NCI-H69 (cell line): ENCODE measurements at regions not wholly inside any gene's neighbourhood (a gene's known extent, or its start where the extent isn't known, plus 50 kb on each side); places are given as distances from the start of the nearest gene placed in this dataset.

Source experiments
- DNase-seq: peaks from one replicate; lab custom pipeline; 2025; lab: John Stamatoyannopoulos, UW

GRCh38 chr12:24143928-24144327, 194.5 kb upstream of the SOX5 start:
- no peak for DNase-seq

DNA sequence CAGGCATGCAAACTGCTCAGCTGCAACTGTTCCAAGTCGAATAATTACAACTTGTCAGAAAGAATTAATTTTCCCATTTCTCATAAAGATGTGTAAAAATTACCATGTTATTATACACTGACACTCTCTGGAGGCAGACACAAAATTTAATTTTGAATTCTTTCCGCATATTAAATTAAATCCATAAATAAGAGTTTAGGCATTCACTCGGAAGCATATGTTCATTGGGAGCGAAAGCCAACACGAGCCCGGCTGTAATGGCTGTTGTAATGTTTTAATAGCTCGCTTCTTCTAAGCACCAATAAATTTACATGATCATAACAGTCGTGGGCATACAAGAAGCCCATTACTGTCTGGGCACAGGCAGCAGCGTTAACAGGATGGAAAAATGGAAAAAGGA, 189.6 kb upstream of the SOX5 start:
- no peak for DNase-seq

GRCh38 chr12:24138041-24138440, 188.6 kb upstream of the SOX5 start:
- DNase-seq = no peak

DNA sequence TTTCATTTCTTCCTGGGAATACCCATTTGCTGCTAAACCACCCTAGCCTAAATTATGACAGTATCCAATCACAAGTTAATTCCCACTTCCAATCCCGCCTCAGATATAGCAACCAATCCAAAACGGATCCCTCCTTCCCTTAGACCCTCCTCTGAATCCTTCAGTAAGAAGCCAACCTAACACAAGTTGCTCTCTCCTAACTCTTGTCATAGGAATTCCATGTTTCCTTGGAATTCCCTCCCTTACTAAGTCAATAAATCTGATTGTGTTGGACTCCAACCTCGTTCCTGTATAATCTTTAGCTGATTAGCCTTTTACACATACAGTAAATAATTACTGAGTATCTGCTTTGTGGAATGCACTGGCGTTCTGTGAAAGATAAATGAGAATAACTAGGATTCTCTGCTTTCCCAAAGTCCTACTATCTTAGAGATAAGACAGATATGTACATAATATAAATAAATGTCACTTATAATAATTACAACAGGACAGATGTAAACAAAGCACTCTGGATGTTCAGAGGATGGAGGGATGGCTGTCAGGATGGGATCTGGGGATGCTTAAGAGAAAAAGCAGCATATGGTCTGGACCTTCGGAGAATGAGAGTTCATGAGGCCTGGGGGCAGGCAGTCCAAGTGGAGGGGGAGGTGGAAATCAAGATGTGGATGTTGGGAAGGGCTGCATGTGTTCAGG, 185.8 kb upstream of the SOX5 start:
- DNase-seq = peak; percentile 13

GRCh38 chr12:24134092-24134491, 184.6 kb upstream of the SOX5 start:
- no peak for DNase-seq

DNA sequence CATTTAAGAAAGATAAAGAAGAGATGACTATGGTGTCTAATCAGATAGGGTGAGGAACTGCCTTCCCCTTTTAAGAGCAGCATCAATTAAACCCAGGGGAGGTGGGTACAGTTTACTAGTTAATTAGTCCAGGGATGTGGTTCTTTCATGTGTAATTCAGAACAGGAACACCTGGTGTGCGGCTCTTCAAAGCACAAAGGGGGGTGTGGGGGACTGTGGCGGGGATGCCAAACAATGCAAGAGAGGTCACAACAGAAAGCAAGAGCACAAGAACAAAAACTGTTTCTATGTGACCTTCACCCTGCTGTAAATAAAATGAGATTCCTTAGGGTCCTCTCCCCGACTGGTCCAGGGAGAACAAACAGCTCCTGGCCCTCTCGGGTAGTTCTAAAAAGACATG, 183.9 kb upstream of the SOX5 start:
- DNase-seq = peak; percentile 92

DNA sequence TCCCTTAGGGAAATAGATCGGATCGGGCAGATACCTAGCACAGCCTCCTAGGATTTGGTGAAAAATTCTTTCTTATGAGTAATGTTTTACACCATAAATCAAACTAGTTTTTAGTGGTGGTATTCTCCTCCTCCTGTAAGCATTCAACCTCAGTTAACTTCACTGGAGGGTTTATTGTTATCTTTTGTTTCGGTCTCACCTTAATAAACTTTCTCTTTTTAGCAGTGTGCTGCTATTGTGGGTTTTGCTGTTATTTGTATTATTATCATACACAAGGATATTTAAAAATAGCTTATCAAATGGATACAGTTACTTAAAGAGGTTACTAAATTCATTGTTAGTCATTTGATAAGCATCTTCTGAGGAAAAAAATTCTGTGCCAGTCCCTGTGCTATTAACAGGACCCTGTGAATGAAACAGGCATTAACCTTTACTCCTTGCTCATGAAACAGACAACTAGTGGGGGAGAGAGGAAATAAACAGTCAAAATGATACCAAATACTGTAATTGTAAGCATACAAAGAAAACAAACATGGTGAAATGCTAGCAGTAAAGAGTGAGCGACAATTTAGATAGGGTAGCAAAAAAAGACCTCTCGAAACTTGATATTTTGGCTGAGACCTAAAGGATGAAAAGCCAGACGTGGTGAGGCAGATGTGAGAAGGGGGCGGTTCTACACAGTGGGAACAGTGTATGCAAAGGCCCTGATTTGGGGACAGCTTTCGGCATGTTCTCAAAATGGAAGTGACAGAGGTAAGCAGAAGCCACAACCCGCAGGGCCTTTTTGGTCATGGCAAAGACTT, 178.7 kb upstream of the SOX5 start:
- peak; percentile 40 for DNase-seq

DNA sequence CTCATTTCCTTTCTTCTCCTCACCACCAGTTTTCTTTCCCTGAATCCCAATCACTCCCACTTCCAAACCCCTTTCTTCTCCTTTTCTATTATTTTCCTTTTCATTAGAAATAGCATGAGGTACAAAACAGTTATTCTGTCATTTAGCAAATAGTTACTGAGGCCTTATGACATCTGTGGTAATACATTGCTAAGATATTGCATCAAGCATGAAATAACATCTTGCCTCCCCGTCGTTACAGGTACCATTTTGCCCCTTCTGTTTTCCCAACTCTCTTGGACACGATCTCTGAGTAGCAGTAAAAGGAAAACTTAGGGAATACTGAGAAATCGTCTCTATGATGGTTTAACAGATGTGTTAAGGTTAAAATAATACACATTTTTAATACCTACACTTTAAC, 175.8 kb upstream of the SOX5 start:
- no peak for DNase-seq

GRCh38 chr12:24121911-24122310, 172.4 kb upstream of the SOX5 start:
- no peak for DNase-seq

- no peak for DNase-seq
Observed at GRCh38 chr12:24118668-24119067, 169.2 kb upstream of the SOX5 start.

DNA sequence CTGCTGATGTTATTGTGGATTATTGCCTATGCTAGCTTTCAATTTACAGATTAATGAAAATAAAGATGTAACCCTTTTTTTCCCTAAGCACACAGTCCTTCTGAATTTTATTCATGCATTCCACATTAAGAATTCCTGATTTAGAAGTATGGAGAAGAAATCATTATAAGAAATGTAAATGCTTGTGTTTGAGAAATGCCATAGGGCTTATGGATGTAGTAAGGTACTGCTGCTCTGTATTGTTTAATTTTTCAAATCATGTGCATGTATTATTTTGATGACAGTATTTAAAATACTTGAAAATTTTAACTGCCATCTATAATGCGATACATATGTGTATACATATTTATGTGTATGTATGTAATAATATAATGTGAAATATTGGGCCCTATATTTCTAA, 167.1 kb upstream of the SOX5 start:
- DNase-seq = no peak

- DNase-seq = peak; percentile 10
Observed at GRCh38 chr12:24113701-24114100, 164.2 kb upstream of the SOX5 start.

DNA sequence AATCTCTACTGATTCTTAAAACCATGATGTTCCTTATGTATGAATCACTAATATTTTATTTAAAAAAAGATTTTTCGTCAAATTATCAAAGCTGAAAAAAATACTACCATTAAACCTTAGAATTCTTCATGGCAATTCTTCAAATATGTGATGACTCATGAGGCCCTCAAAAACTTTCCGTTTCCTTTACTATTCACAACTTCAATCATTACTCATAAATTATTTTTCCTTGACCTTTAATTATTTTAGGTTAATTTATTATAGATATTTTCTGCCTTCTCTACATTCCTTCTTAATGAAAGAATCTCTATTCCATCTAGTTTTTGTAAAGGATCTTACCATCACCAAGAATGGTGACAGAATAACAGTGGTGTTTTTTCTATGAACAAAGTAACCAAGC, 162.1 kb upstream of the SOX5 start:
- DNase-seq = no peak

DNA sequence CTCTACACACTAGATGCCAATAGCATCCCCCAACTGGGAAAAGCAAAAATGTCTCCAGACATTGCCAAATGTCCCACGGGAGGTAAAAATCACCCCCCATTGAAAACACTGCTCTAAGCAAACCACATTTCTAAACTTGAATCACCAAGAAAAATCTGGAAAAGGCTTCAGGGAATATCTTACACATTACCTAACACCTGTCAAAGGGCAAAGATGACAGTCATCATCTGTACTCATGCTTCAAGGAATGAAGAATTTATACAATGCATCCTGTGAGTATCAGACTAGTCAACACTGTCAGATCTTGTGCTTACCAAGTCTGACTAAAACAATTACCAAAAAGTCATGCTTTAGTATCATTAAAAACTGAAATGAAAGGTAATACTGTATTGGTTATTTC, 161.6 kb upstream of the SOX5 start:
- DNase-seq = no peak

GRCh38 chr12:24109381-24110039, 160.0 kb upstream of the SOX5 start:
- DNase-seq = peak; percentile 67

GRCh38 chr12:24102676-24103075, 153.2 kb upstream of the SOX5 start:
- peak; percentile 16 for DNase-seq

- no peak for DNase-seq
Observed at GRCh38 chr12:24099576-24099975, 150.1 kb upstream of the SOX5 start.

- no peak for DNase-seq
Observed at GRCh38 chr12:24095245-24095644, 145.8 kb upstream of the SOX5 start.

GRCh38 chr12:24089510-24089890, 140.0 kb upstream of the SOX5 start:
- no peak for DNase-seq

- peak; percentile 4 for DNase-seq
Observed at GRCh38 chr12:24088751-24089509, 139.5 kb upstream of the SOX5 start.

- no peak for DNase-seq
Observed at GRCh38 chr12:24087294-24087693, 137.8 kb upstream of the SOX5 start.

- DNase-seq = no peak
Observed at GRCh38 chr12:24084800-24085199, 135.3 kb upstream of the SOX5 start.
